ENCODE measurements at regions not wholly inside any gene's neighbourhood (a gene's known extent, or its start where the extent isn't known, plus 50 kb on each side); places are given as distances from the start of the nearest gene placed in this dataset.

- Mint-ChIP-seq H3K27me3 (ENCODE audit: low read depth in 3 of 3) (no peaks in the 10 kb centered on the region), H3K4me1 (no peaks in the 10 kb centered on the region), H3K9me3 (peaks cover 2 to 9% (median 4%) of the 10 kb centered on the region in 7 donors), H3K27ac (no peak overlapping the region), H3K36me3 (no peaks in the 10 kb centered on the region), H3K4me3 (no peak overlapping the region)
- no peak for TF ChIP-seq CTCF (IDR thresholded peaks at IDR 0.05)
- Histone ChIP-seq H3K4me1 (ENCODE audit: control insufficient read depth in 1 of 2, insufficient read depth in 2 of 2, low read length in 2 of 2) (no peaks in the 10 kb centered on the region), H3K27ac (ENCODE audit: low read depth in 1 of 2, low read length in 2 of 2) (no peak overlapping the region), H2AFZ (ENCODE audit: insufficient read depth, low read depth, low read length, poor library complexity, severe bottlenecking) (no peak overlapping the region), H3K4me3 (replicated peaks in 1 of 3; ENCODE audit: low read depth in 2 of 3, low read length in 3 of 3) (no peak overlapping the region), H3K9me3 (replicated peaks in 1 of 2; ENCODE audit: control insufficient read depth in 1 of 2, insufficient read depth in 1 of 2, low read length in 2 of 2) (no peaks in the 10 kb centered on the region), H4K20me1 (ENCODE audit: insufficient read depth, low read length) (no peaks in the 10 kb centered on the region), H3K27me3 (ENCODE audit: control insufficient read depth in 2 of 2, insufficient read depth in 2 of 2, low read length in 2 of 2) (no peaks in the 10 kb centered on the region), H3K4me2 (replicated peaks; ENCODE audit: extremely low read depth, low read length, poor library complexity, severe bottlenecking) (no peak overlapping the region), H3K36me3 (replicated peaks in 1 of 2; ENCODE audit: control insufficient read depth in 1 of 2, insufficient read depth in 2 of 2, low read length in 2 of 2) (no peaks in the 10 kb centered on the region), H3K79me2 (ENCODE audit: insufficient read depth, low read length) (no peaks in the 10 kb centered on the region), H3K9ac (ENCODE audit: insufficient read depth, low read length, poor library complexity, severe bottlenecking) (no peak overlapping the region)
- DNase-seq: no peak
- WGBS (ENCODE audit: insufficient coverage): 84% methylated on average over 2 of the region's 2 CpGs
- intact Hi-C loops (cut with micrococcal nuclease): no loop called here
Measured at GRCh38 chr6:126131246-126131645, 144.9 kb downstream of the TRMT11 start.

GRCh38 chr6:126133984-126134383 is 147.6 kb downstream of the TRMT11 start:
- H3K4me2 ChIP-seq (replicated peaks; ENCODE audit: extremely low read depth, low read length, poor library complexity, severe bottlenecking): no peak overlapping the region
- Mint-ChIP-seq H3K27ac (no peak overlapping the region), H3K27me3 (ENCODE audit: low read depth in 3 of 3) (no peaks in the 10 kb centered on the region), H3K4me3 (no peak overlapping the region), H3K36me3 (no peaks in the 10 kb centered on the region), H3K9me3 (peaks cover 3 to 10% (median 4%) of the 10 kb centered on the region in 7 donors), H3K4me1 (no peaks in the 10 kb centered on the region)
- H3K9ac ChIP-seq (ENCODE audit: insufficient read depth, low read length, poor library complexity, severe bottlenecking): no peak overlapping the region
- no peak for DNase-seq
- H4K20me1 ChIP-seq (ENCODE audit: insufficient read depth, low read length): no peaks in the 10 kb centered on the region
- no peak overlapping the region for H2AFZ ChIP-seq (ENCODE audit: insufficient read depth, low read depth, low read length, poor library complexity, severe bottlenecking)
- no peaks in the 10 kb centered on the region for H3K27me3 ChIP-seq (ENCODE audit: control insufficient read depth in 2 of 2, insufficient read depth in 2 of 2, low read length in 2 of 2)
- H3K79me2 ChIP-seq (ENCODE audit: insufficient read depth, low read length): no peaks in the 10 kb centered on the region
- no peak overlapping the region for H3K27ac ChIP-seq (ENCODE audit: low read depth in 1 of 2, low read length in 2 of 2)
- no peak for TF ChIP-seq CTCF (IDR thresholded peaks at IDR 0.05)
- no peaks in the 10 kb centered on the region for H3K36me3 ChIP-seq (replicated peaks in 1 of 2; ENCODE audit: control insufficient read depth in 1 of 2, insufficient read depth in 2 of 2, low read length in 2 of 2)
- no peaks in the 10 kb centered on the region for H3K9me3 ChIP-seq (replicated peaks in 1 of 2; ENCODE audit: control insufficient read depth in 1 of 2, insufficient read depth in 1 of 2, low read length in 2 of 2)
- H3K4me3 ChIP-seq (replicated peaks in 1 of 3; ENCODE audit: low read depth in 2 of 3, low read length in 3 of 3): no peak overlapping the region
- intact Hi-C loops (cut with micrococcal nuclease): no loop called here
- H3K4me1 ChIP-seq (ENCODE audit: control insufficient read depth in 1 of 2, insufficient read depth in 2 of 2, low read length in 2 of 2): no peaks in the 10 kb centered on the region
